GM12878 (cell line): ENCODE measurements at regions not wholly inside any gene's neighbourhood (a gene's known extent, or its start where the extent isn't known, plus 50 kb on each side); places are given as distances from the start of the nearest gene placed in this dataset.
"Not testable (repeated sequence)": the region's sequence is repeated elsewhere in the genome, so short reads cannot be mapped to it uniquely, and the experiment has no call there.

Experiments used
- ATAC-seq: fragments of 200-7000 bp; cut with Tn5 transposase; 3 replicates; pipeline ENCODE4 v1.9.1; 2020; ENCODE audit warnings: mild to moderate bottlenecking, moderate library complexity
- BruUV-seq: library from RNA; stranded (reverse); fragments of 400-500 nt; replicated peaks from 2 replicates; lab custom pipeline; 2021; lab: Mats Ljungman, UMichigan
- CTCF ChIA-PET: fragments of 300-600 bp; sonication (Branson Sonifier 250); formaldehyde crosslinking; extraction: SDS; loops from one replicate; lab custom pipeline; 2021; ENCODE audit warnings: inconsistent platforms; lab: Yijun Ruan, JAX
- POLR2A ChIA-PET: fragments of 350-600 bp; formaldehyde crosslinking; extraction: SDS; loops from one replicate; lab custom pipeline; 2021; ENCODE audit warnings: inconsistent platforms; lab: Charles Lee
- RAD21 ChIA-PET: fragments of 300-600 bp; sonication (Branson Sonifier 250); formaldehyde crosslinking; loops from one replicate; lab custom pipeline; 2023; ENCODE audit warnings: antibody characterized with exemption; ENCODE audit not compliant: unreplicated experiment; lab: Charles Lee
- SMC1A ChIA-PET: fragments of 300-600 bp; sonication (Branson Sonifier 250); formaldehyde crosslinking; loops from one replicate; lab custom pipeline; 2023; ENCODE audit not compliant: unreplicated experiment, uncharacterized antibody; lab: Charles Lee
- DNase-seq: peaks from one replicate; pipeline ENCODE4 v3.0.0-alpha.2; 2011; ENCODE audit warnings: low read depth, low spot score
- FAIRE-seq: peaks from 3 replicates; lab custom pipeline; 2011; peaks lifted over from hg19 to GRCh38; lab: Jason Lieb, UNC
- H2AFZ ChIP-seq: 2 replicates; pipeline ENCODE4 v1.6.0; 2011; ENCODE audit warnings: low read depth, low read length, control low read depth; ENCODE audit not compliant: control insufficient read depth
- H3K27ac ChIP-seq: 2 replicates; pipeline ENCODE4 v1.5.1; 2011; ENCODE audit warnings: control low read depth; ENCODE audit not compliant: control insufficient read depth, insufficient read depth
- H3K27me3 ChIP-seq, 2 experiments: replicated peaks in 1 of 2; 2 replicates each; pipeline versions ENCODE4 v1.6.0 to v1.6.1; 2011; ENCODE audit warnings: low read length in 1 of 2; ENCODE audit not compliant: control insufficient read depth in 2 of 2, insufficient read depth in 2 of 2
- H3K36me3 ChIP-seq, 2 experiments: 2 replicates each; pipeline ENCODE4 v1.5.1; 2011; ENCODE audit warnings: low read length in 1 of 2; ENCODE audit not compliant: control insufficient read depth in 2 of 2, insufficient read depth in 2 of 2
- H3K4me1 ChIP-seq: 2 replicates; pipeline ENCODE4 v1.6.1; 2011; ENCODE audit warnings: mild to moderate bottlenecking, low read length, moderate library complexity, mixed read lengths; ENCODE audit not compliant: control insufficient read depth, insufficient read depth
- H3K4me2 ChIP-seq: 2 replicates; pipeline ENCODE4 v1.6.0; 2011; ENCODE audit warnings: control low read depth; ENCODE audit not compliant: control insufficient read depth, insufficient read depth
- H3K4me3 ChIP-seq: fragments of 200-600 bp; sonication (generic); 2 replicates; pipeline ENCODE4 v1.5.1; 2016
- H3K79me2 ChIP-seq: 2 replicates; pipeline ENCODE4 v1.6.0; 2011; ENCODE audit warnings: low read length; ENCODE audit not compliant: control insufficient read depth, insufficient read depth
- H3K9ac ChIP-seq: 2 replicates; pipeline ENCODE4 v1.8.0; 2011; ENCODE audit warnings: low read length, control low read depth, mixed read lengths; ENCODE audit not compliant: control insufficient read depth, insufficient read depth
- H3K9me3 ChIP-seq: replicated peaks from 3 replicates; pipeline ENCODE4 v1.5.1; 2011; ENCODE audit warnings: mild to moderate bottlenecking, low read length; ENCODE audit not compliant: control insufficient read depth, insufficient read depth
- H4K20me1 ChIP-seq: 2 replicates; pipeline ENCODE4 v1.6.0; 2011; ENCODE audit not compliant: control insufficient read depth, insufficient read depth
- BACH1 ChIP-seq: fragments of 450-650 bp; IDR thresholded peaks from 2 replicates; pipeline ENCODE4 v1.6.1; 2017; ENCODE audit warnings: mild to moderate bottlenecking, borderline replicate concordance
- SP1 ChIP-seq: IDR thresholded peaks from one replicate; pipeline ENCODE4 v1.6.1; 2011; ENCODE audit warnings: low read depth, low read length
- TAF1 ChIP-seq: IDR thresholded peaks from 2 replicates; pipeline ENCODE4 v1.6.1; 2011; ENCODE audit warnings: mild to moderate bottlenecking, low read depth, low read length, borderline replicate concordance
- WGBS: methylation state at CpG from one replicate; pipeline ENCODE4 v1.1.6; 2016; ENCODE audit warnings: low lambda C conversion rate; ENCODE audit not compliant: insufficient replicate concordance, insufficient coverage; ENCODE audit errors: missing lambda C conversion rate; 5-methylcytosine and 5-hydroxymethylcytosine counted together
- in situ Hi-C: fragments of 300-500 bp; cut with MboI; formaldehyde crosslinking; loops from 9 replicates; pipeline ENCODE4 v1.14.3; 2018; ENCODE audit warnings: mixed read lengths
- intact Hi-C: fragments of 100-400 bp; cut with micrococcal nuclease; formaldehyde crosslinking; loops from one replicate; pipeline ENCODE4 v1.14.2; 2022; ENCODE audit not compliant: unreplicated experiment

- FAIRE-seq, H3K79me2 ChIP-seq, DNase-seq, POLR2A ChIA-PET, H3K9ac ChIP-seq, H3K27me3 ChIP-seq, H3K4me2 ChIP-seq, BruUV-seq, in situ Hi-C loops, H3K4me1 ChIP-seq, ATAC-seq, H3K4me3 ChIP-seq, H3K36me3 ChIP-seq, intact Hi-C loops, RAD21 ChIA-PET, CTCF ChIA-PET, SMC1A ChIA-PET, H4K20me1 ChIP-seq, H3K27ac ChIP-seq, H3K9me3 ChIP-seq, H2AFZ ChIP-seq: not testable (repeated sequence)
- 60% methylated on average over 4 of the region's 4 CpGs for WGBS
These were observed 276.0 kb upstream of the SUCLG2 start for GRCh38 chr3:67930394-67930793.

DNA sequence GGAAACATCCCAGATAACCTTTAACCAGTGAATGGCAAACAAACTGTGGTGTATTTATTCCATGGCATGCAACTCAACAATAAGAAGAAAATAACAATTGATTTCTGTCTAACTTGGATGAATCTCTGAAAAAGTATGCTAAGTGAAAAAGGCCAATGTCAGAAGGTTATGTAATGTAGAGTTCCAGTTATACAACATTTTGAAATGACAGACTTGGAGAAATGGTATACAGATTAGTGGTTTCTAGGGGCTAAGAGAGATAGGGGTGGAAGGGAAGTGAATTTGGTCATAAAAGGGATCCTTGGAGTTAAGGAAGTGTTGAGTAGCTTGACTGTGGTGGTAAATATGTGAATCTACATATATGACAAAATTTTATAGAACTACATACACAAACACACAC lies 269.4 kb upstream of the SUCLG2 start:
- Histone ChIP-seq H3K27ac (no peak overlapping the region), H3K4me1 (no peaks in the 10 kb centered on the region), H3K27me3 (no peaks in the 10 kb centered on the region), H3K79me2 (no peaks in the 10 kb centered on the region), H3K4me2 (no peak overlapping the region), H4K20me1 (no peaks in the 10 kb centered on the region), H2AFZ (no peak overlapping the region), H3K9me3 (no peaks in the 10 kb centered on the region), H3K4me3 (no peak overlapping the region), H3K36me3 (no peaks in the 10 kb centered on the region), H3K9ac (no peak overlapping the region)
- intact Hi-C loops, result no loop called here
- TF ChIP-seq SP1 (no peak), TAF1 (no peak), BACH1 (no peak)
- BruUV-seq, result no TSS peak
- CTCF ChIA-PET, result no interaction called here
- DNase-seq (no peak), FAIRE-seq (no peak), ATAC-seq (no peak)
- POLR2A ChIA-PET, result no interaction called here
- in situ Hi-C loops, result no loop called here
- RAD21 ChIA-PET, result no interaction called here
- SMC1A ChIA-PET, result no interaction called here
